Gastroesophageal sphincter (tissue), 4 donors: ENCODE measurements at regions not wholly inside any gene's neighbourhood (a gene's known extent, or its start where the extent isn't known, plus 50 kb on each side); places are given as distances from the start of the nearest gene placed in this dataset.

Source experiments
- ATAC-seq: fragments of 150-250 bp; one replicate; pipeline ENCODE4 v1.9.1; 2016; ENCODE audit warnings: mild to moderate bottlenecking, moderate library complexity
- H3K27ac ChIP-seq, 4 donors: fragments of 200-600 bp; sonication (generic) in 3 of 4; 1 replicate in 3 of 4; 2 replicates in 1 of 4; pipeline ENCODE4 v1.5.1; 2016 to 2019
- H3K27me3 ChIP-seq: fragments of 200-600 bp; sonication (generic); one replicate; pipeline ENCODE4 v1.5.1; 2019
- H3K36me3 ChIP-seq, 2 donors: fragments of 200-600 bp; sonication (generic); one replicate each; pipeline ENCODE4 v1.5.1; 2019; ENCODE audit warnings: control low read depth in 1 of 2
- H3K4me1 ChIP-seq, 3 donors: fragments of 200-600 bp; sonication (generic); 1 replicate in 2 of 3; 2 replicates in 1 of 3; pipeline ENCODE4 v1.5.1; 2016 to 2019; ENCODE audit warnings: control low read depth in 2 of 3
- H3K4me3 ChIP-seq, 2 donors: fragments of 200-600 bp; sonication (generic); one replicate each; pipeline ENCODE4 v1.5.1; 2019; ENCODE audit warnings: mild to moderate bottlenecking in 1 of 2, moderate library complexity in 1 of 2
- H3K9me3 ChIP-seq, 3 donors: fragments of 200-600 bp; sonication (generic); one replicate each; pipeline ENCODE4 v1.5.1; 2017 to 2019; ENCODE audit warnings: control low read depth in 2 of 3
- EP300 ChIP-seq: sonication (generic); formaldehyde crosslinking; IDR thresholded peaks from one replicate; pipeline ENCODE4 v1.6.1; 2017; ENCODE audit warnings: antibody characterized with exemption, mild to moderate bottlenecking
- POLR2A ChIP-seq, 2 donors: fragments of 450-650 bp; IDR thresholded peaks; one replicate each; pipeline ENCODE4 v1.6.1; 2017; ENCODE audit warnings: antibody characterized with exemption in 2 of 2, mild to moderate bottlenecking in 2 of 2, moderate library complexity in 1 of 2
- POLR2AphosphoS5 ChIP-seq: sonication (generic); formaldehyde crosslinking; IDR thresholded peaks from one replicate; pipeline ENCODE4 v1.6.1; 2017; ENCODE audit warnings: antibody characterized with exemption
- WGBS, 2 donors: methylation state at CpG; one replicate each; pipeline ENCODE4 v1.1.5; 2018; ENCODE audit warnings: low coverage in 1 of 2; 5-methylcytosine and 5-hydroxymethylcytosine counted together
- TF ChIP-seq, protein P1 (sequence below), 4 experiments: fragments of 200-600 bp in 2 of 4; fragments of 450-650 bp in 2 of 4; sonication (generic) in 1 of 4; IDR thresholded peaks; one replicate each; pipeline ENCODE4 v1.5.1; 2017 to 2019; ENCODE audit warnings: antibody characterized with exemption in 4 of 4, mild to moderate bottlenecking in 2 of 4, moderate library complexity in 2 of 4

DNA sequence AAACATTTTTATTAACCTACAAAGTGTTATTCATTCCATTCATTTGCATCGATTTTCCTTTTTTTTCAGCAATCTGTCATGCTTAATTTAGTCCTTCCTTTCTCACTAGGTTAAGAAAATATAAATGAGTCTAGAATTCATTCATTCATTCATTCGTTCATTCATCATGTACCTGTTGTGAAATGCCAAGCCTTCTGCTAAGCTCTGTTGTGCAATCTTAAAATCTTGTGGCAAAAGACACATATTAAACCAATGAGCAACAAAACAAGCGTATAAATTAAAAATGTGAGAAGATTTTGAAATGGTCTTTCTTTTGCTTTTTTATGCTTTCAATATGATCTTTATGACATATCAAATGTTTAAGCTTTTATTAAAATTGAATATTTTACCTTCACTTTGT, 88.6 kb upstream of the MAD2L1 start:
- no peaks in the 10 kb centered on the region for H3K36me3 ChIP-seq
- no peak overlapping the region for H3K27ac ChIP-seq
- no peak for ATAC-seq
- TF ChIP-seq, protein P1, sequence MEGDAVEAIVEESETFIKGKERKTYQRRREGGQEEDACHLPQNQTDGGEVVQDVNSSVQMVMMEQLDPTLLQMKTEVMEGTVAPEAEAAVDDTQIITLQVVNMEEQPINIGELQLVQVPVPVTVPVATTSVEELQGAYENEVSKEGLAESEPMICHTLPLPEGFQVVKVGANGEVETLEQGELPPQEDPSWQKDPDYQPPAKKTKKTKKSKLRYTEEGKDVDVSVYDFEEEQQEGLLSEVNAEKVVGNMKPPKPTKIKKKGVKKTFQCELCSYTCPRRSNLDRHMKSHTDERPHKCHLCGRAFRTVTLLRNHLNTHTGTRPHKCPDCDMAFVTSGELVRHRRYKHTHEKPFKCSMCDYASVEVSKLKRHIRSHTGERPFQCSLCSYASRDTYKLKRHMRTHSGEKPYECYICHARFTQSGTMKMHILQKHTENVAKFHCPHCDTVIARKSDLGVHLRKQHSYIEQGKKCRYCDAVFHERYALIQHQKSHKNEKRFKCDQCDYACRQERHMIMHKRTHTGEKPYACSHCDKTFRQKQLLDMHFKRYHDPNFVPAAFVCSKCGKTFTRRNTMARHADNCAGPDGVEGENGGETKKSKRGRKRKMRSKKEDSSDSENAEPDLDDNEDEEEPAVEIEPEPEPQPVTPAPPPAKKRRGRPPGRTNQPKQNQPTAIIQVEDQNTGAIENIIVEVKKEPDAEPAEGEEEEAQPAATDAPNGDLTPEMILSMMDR (IDR thresholded peaks at IDR 0.05), result no peak
- TF ChIP-seq EP300 (no peak), POLR2AphosphoS5 (no peak), POLR2A (IDR thresholded peaks at IDR 0.05) (no peak)
- 70 to 72% methylated on average over 3 of the region's 3 CpGs for WGBS, 2 donors
- H3K9me3 ChIP-seq, result no peaks in the 10 kb centered on the region
- H3K27me3 ChIP-seq, result no peaks in the 10 kb centered on the region
- H3K4me3 ChIP-seq, result no peak overlapping the region
- peaks cover 0 to 3% (median 0%) of the 10 kb centered on the region in 3 donors for H3K4me1 ChIP-seq

DNA sequence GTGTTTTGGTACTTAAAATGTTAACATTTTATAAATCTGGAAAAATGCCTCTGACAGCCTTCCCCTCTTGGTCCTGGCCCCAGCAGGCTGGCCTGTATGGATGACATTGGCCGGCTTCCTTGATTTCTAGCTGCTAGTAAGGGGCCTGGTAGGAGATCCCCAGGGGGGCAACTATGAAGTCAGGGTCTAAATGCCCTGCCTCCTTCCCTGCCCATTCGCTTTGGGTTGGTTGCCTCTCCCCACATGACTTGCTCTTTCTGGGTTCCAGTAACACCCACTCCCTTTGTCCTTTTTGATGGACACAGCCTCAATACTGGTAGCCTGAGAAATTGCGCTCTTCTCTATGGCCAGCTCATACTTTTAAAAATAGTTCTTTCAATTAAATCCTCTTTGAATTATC, 78.0 kb upstream of the MAD2L1 start:
- ATAC-seq, result no peak
- H3K27me3 ChIP-seq, result no peaks in the 10 kb centered on the region
- no peak overlapping the region for H3K27ac ChIP-seq
- no peaks in the 10 kb centered on the region for H3K4me1 ChIP-seq
- TF ChIP-seq POLR2A (IDR thresholded peaks at IDR 0.05) (no peak), EP300 (no peak), POLR2AphosphoS5 (no peak)
- TF ChIP-seq, protein P1 (IDR thresholded peaks at IDR 0.05), result no peak
- no peak overlapping the region for H3K4me3 ChIP-seq
- H3K9me3 ChIP-seq, result no peaks in the 10 kb centered on the region
- WGBS, 2 donors, result 87 to 89% methylated on average over 3 of the region's 3 CpGs
- H3K36me3 ChIP-seq, result no peaks in the 10 kb centered on the region

- TF ChIP-seq POLR2AphosphoS5, result no peak
- TF ChIP-seq EP300, result no peak
- no peak for TF ChIP-seq POLR2A (IDR thresholded peaks at IDR 0.05)
- TF ChIP-seq, protein P1 (IDR thresholded peaks at IDR 0.05), result no peak
- H3K4me1 ChIP-seq, result no peaks in the 10 kb centered on the region
- WGBS, 2 donors, result 85 to 91% methylated on average over 4 to 5 of the region's 5 CpGs
- no peaks in the 10 kb centered on the region for H3K9me3 ChIP-seq
- H3K27me3 ChIP-seq, result no peaks in the 10 kb centered on the region
- ATAC-seq, result no peak
- H3K27ac ChIP-seq, result no peak overlapping the region
- no peaks in the 10 kb centered on the region for H3K36me3 ChIP-seq
- no peak overlapping the region for H3K4me3 ChIP-seq
These were observed 77.4 kb upstream of the MAD2L1 start for GRCh38 chr4:120144041-120144440.

- Histone ChIP-seq H3K9me3 (no peaks in the 10 kb centered on the region), H3K27ac (no peak overlapping the region), H3K27me3 (no peaks in the 10 kb centered on the region), H3K36me3 (no peaks in the 10 kb centered on the region), H3K4me1 (no peaks in the 10 kb centered on the region), H3K4me3 (no peak overlapping the region)
- TF ChIP-seq POLR2AphosphoS5, result no peak
- TF ChIP-seq, protein P1 (IDR thresholded peaks at IDR 0.05), result no peak
- TF ChIP-seq EP300, result no peak
- no peak for TF ChIP-seq POLR2A (IDR thresholded peaks at IDR 0.05)
- no peak for ATAC-seq
These were observed 72.7 kb upstream of the MAD2L1 start for GRCh38 chr4:120139392-120139791.

DNA sequence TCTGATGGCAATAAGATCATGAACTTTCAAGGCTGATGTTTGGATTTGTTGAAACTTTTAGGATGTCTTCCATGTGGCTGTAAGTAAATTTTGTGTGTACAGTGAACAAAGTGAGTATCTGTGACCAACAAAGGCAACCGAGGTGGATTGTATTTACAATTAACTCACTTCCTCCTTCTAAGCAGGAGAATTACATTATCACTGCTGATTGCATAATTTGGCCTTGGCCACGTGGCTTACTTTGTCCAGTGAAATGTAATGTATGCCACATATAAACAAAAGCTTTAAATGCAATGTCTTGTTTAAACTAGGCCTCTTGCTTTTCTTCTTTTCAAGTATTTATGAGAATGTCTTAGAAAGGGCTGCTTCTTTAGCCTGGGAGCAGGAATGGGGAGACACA, 66.3 kb upstream of the MAD2L1 start:
- H3K27me3 ChIP-seq, result no peaks in the 10 kb centered on the region

More for the DNA sequence above, 66.3 kb upstream of the MAD2L1 start:
- no peak for ATAC-seq
- no peak overlapping the region for H3K4me3 ChIP-seq
- H3K27ac ChIP-seq, result no peak overlapping the region
- WGBS, 2 donors, result 17 to 32% methylated on average over 2 of the region's 2 CpGs
- H3K9me3 ChIP-seq, result no peaks in the 10 kb centered on the region
- H3K36me3 ChIP-seq, result no peaks in the 10 kb centered on the region
- H3K4me1 ChIP-seq, result no peaks in the 10 kb centered on the region
- TF ChIP-seq, protein P1 (IDR thresholded peaks at IDR 0.05), result no peak
- TF ChIP-seq POLR2A (IDR thresholded peaks at IDR 0.05), result no peak
- TF ChIP-seq POLR2AphosphoS5, result no peak
- TF ChIP-seq EP300, result no peak
